Neuronal stem cell (in vitro differentiated cells): ENCODE measurements at regions not wholly inside any gene's neighbourhood (a gene's known extent, or its start where the extent isn't known, plus 50 kb on each side); places are given as distances from the start of the nearest gene placed in this dataset.

Experiments used
- DNase-seq: peaks from one replicate; pipeline ENCODE4 v3.0.0-alpha.2; 2013; ENCODE audit warnings: low spot score
- H2AFZ ChIP-seq: one replicate; pipeline ENCODE4 v1.6.1; 2013; ENCODE audit warnings: mild to moderate bottlenecking, low read length, inconsistent platforms
- H2AK5ac ChIP-seq: 2 replicates; pipeline ENCODE4 v1.6.1; 2013; ENCODE audit warnings: low read depth, mild to moderate bottlenecking, inconsistent platforms, low read length, moderate library complexity, mixed read lengths
- H2BK120ac ChIP-seq: 2 replicates; pipeline ENCODE4 v1.6.1; 2013; ENCODE audit warnings: low read depth, mild to moderate bottlenecking, inconsistent platforms, low read length, moderate library complexity, mixed read lengths
- H2BK12ac ChIP-seq: one replicate; pipeline ENCODE4 v1.6.1; 2013; ENCODE audit warnings: low read length, inconsistent platforms
- H2BK15ac ChIP-seq: 2 replicates; pipeline ENCODE4 v1.6.1; 2013; ENCODE audit warnings: mild to moderate bottlenecking, low read length, inconsistent platforms, mixed read lengths
- H2BK5ac ChIP-seq: one replicate; pipeline ENCODE4 v1.6.1; 2013; ENCODE audit warnings: inconsistent platforms, mild to moderate bottlenecking, low read length, moderate library complexity
- H3K14ac ChIP-seq: one replicate; pipeline ENCODE4 v1.6.1; 2013; ENCODE audit warnings: low read length, inconsistent platforms
- H3K18ac ChIP-seq: 2 replicates; pipeline ENCODE4 v1.6.1; 2013; ENCODE audit warnings: low read length, inconsistent platforms
- H3K23ac ChIP-seq: 2 replicates; pipeline ENCODE4 v1.6.1; 2013; ENCODE audit warnings: low read depth, mild to moderate bottlenecking, mixed read lengths, low read length, inconsistent platforms; ENCODE audit not compliant: poor library complexity
- H3K27ac ChIP-seq: replicated peaks from 3 replicates; pipeline ENCODE4 v1.5.1; 2013; ENCODE audit warnings: low read length, inconsistent platforms
- H3K27me3 ChIP-seq, 3 experiments: 2 replicates each; pipeline ENCODE4 v1.6.1; 2013; ENCODE audit warnings: low read length in 3 of 3, mild to moderate bottlenecking in 2 of 3, inconsistent platforms in 1 of 3, low read depth in 1 of 3, mixed read lengths in 1 of 3, moderate library complexity in 1 of 3; ENCODE audit not compliant: control insufficient read depth in 3 of 3, insufficient read depth in 3 of 3
- H3K36me3 ChIP-seq, 2 donors: replicated peaks in 1 of 2; 2 replicates each; pipeline ENCODE4 v1.6.1; 2013; ENCODE audit warnings: low read length in 2 of 2; ENCODE audit not compliant: control insufficient read depth in 2 of 2, insufficient read depth in 2 of 2
- H3K4ac ChIP-seq: 2 replicates; pipeline ENCODE4 v1.6.1; 2013; ENCODE audit warnings: inconsistent platforms, mild to moderate bottlenecking, low read length, moderate library complexity
- H3K4me1 ChIP-seq, 2 donors: 1 replicate in 1 of 2; 2 replicates in 1 of 2; pipeline ENCODE4 v1.6.1; 2013; ENCODE audit warnings: low read length in 2 of 2, low read depth in 1 of 2; ENCODE audit not compliant: control insufficient read depth in 2 of 2, insufficient read depth in 1 of 2
- H3K4me2 ChIP-seq: one replicate; pipeline ENCODE4 v1.6.1; 2013; ENCODE audit warnings: mild to moderate bottlenecking, low read length, inconsistent platforms; ENCODE audit not compliant: insufficient read depth, poor library complexity, severe bottlenecking
- H3K4me3 ChIP-seq, 2 donors: 2 replicates each; pipeline ENCODE4 v1.5.1; 2013; ENCODE audit warnings: low read length in 2 of 2, mild to moderate bottlenecking in 2 of 2, inconsistent platforms in 1 of 2, moderate library complexity in 1 of 2
- H3K79me1 ChIP-seq: one replicate; pipeline ENCODE4 v1.6.1; 2013; ENCODE audit warnings: low read depth, mild to moderate bottlenecking, inconsistent platforms, low read length, moderate library complexity
- H3K9ac ChIP-seq: one replicate; pipeline ENCODE4 v1.6.1; 2013; ENCODE audit warnings: mild to moderate bottlenecking, low read depth, low read length, inconsistent platforms; ENCODE audit not compliant: poor library complexity
- H3K9me3 ChIP-seq, 2 donors: replicated peaks in 1 of 2; 2 replicates each; pipeline versions ENCODE3 to v1.6.1; 2013; ENCODE audit warnings: low read length in 2 of 2, mild to moderate bottlenecking in 2 of 2, inconsistent platforms in 1 of 2, low read depth in 1 of 2, mixed read lengths in 1 of 2, moderate library complexity in 1 of 2; ENCODE audit not compliant: control insufficient read depth in 2 of 2, insufficient read depth in 1 of 2
- H4K8ac ChIP-seq: one replicate; pipeline ENCODE4 v1.6.1; 2013; ENCODE audit warnings: low read depth, mild to moderate bottlenecking, inconsistent platforms, low read length, moderate library complexity
- H4K91ac ChIP-seq: one replicate; pipeline ENCODE4 v1.6.1; 2013; ENCODE audit warnings: low read length, low read depth, mild to moderate bottlenecking, inconsistent platforms; ENCODE audit not compliant: poor library complexity
- WGBS, 2 donors: extraction: QIAGEN DNeasy Blood & Tissue Kit; methylation state at CpG; one replicate each; pipeline ENCODE4 v1.1.7; 2013; ENCODE audit warnings: missing lambda C conversion rate in 2 of 2, mixed read lengths in 1 of 2; ENCODE audit not compliant: insufficient read length in 2 of 2, insufficient replicate concordance in 1 of 2; ENCODE audit errors: extremely low coverage in 2 of 2; 5-methylcytosine and 5-hydroxymethylcytosine counted together

GRCh38 chr6:82737965-82738364, 327.7 kb downstream of the UBE3D start:
- no CpG with 5 or more reads among the region's 1 CpG for WGBS, 2 donors
- H3K4me1 ChIP-seq = peaks cover 12 to 22% of the 10 kb centered on the region in 2 donors

GRCh38 chr6:82738773-82739172, 326.9 kb downstream of the UBE3D start:
- Histone ChIP-seq H2AFZ (peak overlapping the region; percentile 71), H4K8ac (no peak overlapping the region), H3K4me3 (no peak overlapping the region), H2BK5ac (no peak overlapping the region), H2BK12ac (no peak overlapping the region), H3K23ac (no peak overlapping the region), H2AK5ac (no peak overlapping the region), H3K4me2 (no peak overlapping the region), H3K27me3 (no peaks in the 10 kb centered on the region), H3K27ac (peak overlapping the region; percentile 71), H2BK120ac (no peak overlapping the region), H3K79me1 (no peaks in the 10 kb centered on the region), H3K9ac (no peak overlapping the region), H3K36me3 (no peaks in the 10 kb centered on the region), H2BK15ac (no peak overlapping the region), H3K14ac (no peak overlapping the region), H3K18ac (no peak overlapping the region), H4K91ac (no peak overlapping the region), H3K4me1 (peaks cover 12 to 22% of the 10 kb centered on the region in 2 donors), H3K9me3 (no peaks in the 10 kb centered on the region), H3K4ac (no peak overlapping the region)
- DNase-seq = no peak
- no CpG with 5 or more reads among the region's 1 CpG for WGBS, 2 donors

More at GRCh38 chr6:82737965-82738364, 327.7 kb downstream of the UBE3D start:
- H2BK120ac ChIP-seq = no peak overlapping the region
- H3K18ac ChIP-seq = no peak overlapping the region
- no peaks in the 10 kb centered on the region for H3K36me3 ChIP-seq
- H3K27ac ChIP-seq = no peak overlapping the region
- no peak overlapping the region for H3K14ac ChIP-seq
- peak overlapping the region; percentile 16 for H2AFZ ChIP-seq
- H3K4me2 ChIP-seq = no peak overlapping the region
- H2BK15ac ChIP-seq = no peak overlapping the region
- no peak overlapping the region for H3K4me3 ChIP-seq
- no peaks in the 10 kb centered on the region for H3K27me3 ChIP-seq
- H3K79me1 ChIP-seq = no peaks in the 10 kb centered on the region
- no peak overlapping the region for H2BK5ac ChIP-seq
- no peaks in the 10 kb centered on the region for H3K9me3 ChIP-seq
- no peak overlapping the region for H2AK5ac ChIP-seq
- no peak overlapping the region for H4K91ac ChIP-seq
- H3K4ac ChIP-seq = no peak overlapping the region
- no peak overlapping the region for H4K8ac ChIP-seq
- no peak for DNase-seq
- no peak overlapping the region for H2BK12ac ChIP-seq
- no peak overlapping the region for H3K23ac ChIP-seq
- no peak overlapping the region for H3K9ac ChIP-seq

- H3K14ac ChIP-seq = no peak overlapping the region
- no peak overlapping the region for H4K8ac ChIP-seq
- no peak overlapping the region for H4K91ac ChIP-seq
- H2AK5ac ChIP-seq = no peak overlapping the region
- H3K4me3 ChIP-seq = no peak overlapping the region
- H3K18ac ChIP-seq = no peak overlapping the region
- no peak overlapping the region for H3K23ac ChIP-seq
- DNase-seq = no peak
- peaks cover 12 to 22% of the 10 kb centered on the region in 2 donors for H3K4me1 ChIP-seq
- WGBS, 2 donors = no CpG with 5 or more reads among the region's 1 CpG
- H3K9me3 ChIP-seq = no peaks in the 10 kb centered on the region
- no peak overlapping the region for H2BK12ac ChIP-seq
- no peak overlapping the region for H2BK5ac ChIP-seq
- H3K4ac ChIP-seq = no peak overlapping the region
- H3K79me1 ChIP-seq = no peaks in the 10 kb centered on the region
- H2BK15ac ChIP-seq = no peak overlapping the region
- H3K27me3 ChIP-seq = no peaks in the 10 kb centered on the region
- H3K27ac ChIP-seq = peak overlapping the region; percentile 53
- H3K36me3 ChIP-seq = no peaks in the 10 kb centered on the region
- H2AFZ ChIP-seq = peak overlapping the region; percentile 71
- no peak overlapping the region for H2BK120ac ChIP-seq
- H3K4me2 ChIP-seq = no peak overlapping the region
- H3K9ac ChIP-seq = no peak overlapping the region
These were observed 326.3 kb downstream of the UBE3D start for GRCh38 chr6:82739303-82739702.

DNA sequence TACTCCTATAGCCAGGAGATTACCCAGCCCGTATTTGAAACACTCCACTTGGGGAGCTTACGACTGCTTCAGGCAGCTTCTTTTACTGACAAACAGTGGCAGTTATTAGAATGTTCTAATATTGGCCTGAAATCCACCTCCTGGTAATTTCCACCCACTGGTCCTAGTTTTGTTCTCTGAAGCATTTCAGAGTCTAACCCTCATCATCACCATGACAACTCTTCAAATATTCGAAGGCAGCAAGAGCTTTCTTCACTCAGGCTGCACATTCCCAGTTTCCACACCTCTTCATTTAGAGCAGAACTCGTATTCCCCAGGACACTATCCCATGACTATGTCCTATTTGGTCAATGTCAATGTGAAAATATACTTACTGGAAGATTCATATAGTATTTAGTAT, 325.6 kb downstream of the UBE3D start:
- Histone ChIP-seq H3K4me3 (no peak overlapping the region), H2BK5ac (no peak overlapping the region), H4K91ac (no peak overlapping the region), H2BK15ac (no peak overlapping the region), H2AFZ (peak overlapping the region; percentile 71), H3K9ac (no peak overlapping the region), H2BK12ac (no peak overlapping the region), H3K14ac (no peak overlapping the region), H3K4me1 (peaks cover 12 to 22% of the 10 kb centered on the region in 2 donors), H3K27ac (peak overlapping the region; percentile 33), H3K36me3 (no peaks in the 10 kb centered on the region), H3K9me3 (no peaks in the 10 kb centered on the region), H2AK5ac (no peak overlapping the region), H4K8ac (no peak overlapping the region), H3K23ac (no peak overlapping the region), H3K4ac (no peak overlapping the region), H3K4me2 (no peak overlapping the region), H2BK120ac (no peak overlapping the region), H3K18ac (no peak overlapping the region), H3K27me3 (no peaks in the 10 kb centered on the region), H3K79me1 (no peaks in the 10 kb centered on the region)
- no CpG with 5 or more reads among the region's 4 CpGs for WGBS, 2 donors
- no peak for DNase-seq
